GM12878 (cell line): ENCODE measurements at regions not wholly inside any gene's neighbourhood (a gene's known extent, or its start where the extent isn't known, plus 50 kb on each side); places are given as distances from the start of the nearest gene placed in this dataset.

Experiments
- ATAC-seq: fragments of 200-7000 bp; cut with Tn5 transposase; 3 replicates; pipeline ENCODE4 v1.9.1; 2020; ENCODE audit warnings: mild to moderate bottlenecking, moderate library complexity
- BruUV-seq: library from RNA; stranded (reverse); fragments of 400-500 nt; replicated peaks from 2 replicates; lab custom pipeline; 2021; lab: Mats Ljungman, UMichigan
- CTCF ChIA-PET: fragments of 300-600 bp; sonication (Branson Sonifier 250); formaldehyde crosslinking; extraction: SDS; loops from one replicate; lab custom pipeline; 2021; ENCODE audit warnings: inconsistent platforms; lab: Yijun Ruan, JAX
- POLR2A ChIA-PET: fragments of 350-600 bp; formaldehyde crosslinking; extraction: SDS; loops from one replicate; lab custom pipeline; 2021; ENCODE audit warnings: inconsistent platforms; lab: Charles Lee
- RAD21 ChIA-PET: fragments of 300-600 bp; sonication (Branson Sonifier 250); formaldehyde crosslinking; loops from one replicate; lab custom pipeline; 2023; ENCODE audit warnings: antibody characterized with exemption; ENCODE audit not compliant: unreplicated experiment; lab: Charles Lee
- SMC1A ChIA-PET: fragments of 300-600 bp; sonication (Branson Sonifier 250); formaldehyde crosslinking; loops from one replicate; lab custom pipeline; 2023; ENCODE audit not compliant: unreplicated experiment, uncharacterized antibody; lab: Charles Lee
- DNase-seq: peaks from one replicate; pipeline ENCODE4 v3.0.0-alpha.2; 2011; ENCODE audit warnings: low read depth, low spot score
- FAIRE-seq: peaks from 3 replicates; lab custom pipeline; 2011; peaks lifted over from hg19 to GRCh38; lab: Jason Lieb, UNC
- H2AFZ ChIP-seq: 2 replicates; pipeline ENCODE4 v1.6.0; 2011; ENCODE audit warnings: low read depth, low read length, control low read depth; ENCODE audit not compliant: control insufficient read depth
- H3K27ac ChIP-seq: 2 replicates; pipeline ENCODE4 v1.5.1; 2011; ENCODE audit warnings: control low read depth; ENCODE audit not compliant: control insufficient read depth, insufficient read depth
- H3K27me3 ChIP-seq, 2 experiments: replicated peaks in 1 of 2; 2 replicates each; pipeline versions ENCODE4 v1.6.0 to v1.6.1; 2011; ENCODE audit warnings: low read length in 1 of 2; ENCODE audit not compliant: control insufficient read depth in 2 of 2, insufficient read depth in 2 of 2
- H3K36me3 ChIP-seq, 2 experiments: 2 replicates each; pipeline ENCODE4 v1.5.1; 2011; ENCODE audit warnings: low read length in 1 of 2; ENCODE audit not compliant: control insufficient read depth in 2 of 2, insufficient read depth in 2 of 2
- H3K4me1 ChIP-seq: 2 replicates; pipeline ENCODE4 v1.6.1; 2011; ENCODE audit warnings: mild to moderate bottlenecking, low read length, moderate library complexity, mixed read lengths; ENCODE audit not compliant: control insufficient read depth, insufficient read depth
- H3K4me2 ChIP-seq: 2 replicates; pipeline ENCODE4 v1.6.0; 2011; ENCODE audit warnings: control low read depth; ENCODE audit not compliant: control insufficient read depth, insufficient read depth
- H3K4me3 ChIP-seq: fragments of 200-600 bp; sonication (generic); 2 replicates; pipeline ENCODE4 v1.5.1; 2016
- H3K79me2 ChIP-seq: 2 replicates; pipeline ENCODE4 v1.6.0; 2011; ENCODE audit warnings: low read length; ENCODE audit not compliant: control insufficient read depth, insufficient read depth
- H3K9ac ChIP-seq: 2 replicates; pipeline ENCODE4 v1.8.0; 2011; ENCODE audit warnings: low read length, control low read depth, mixed read lengths; ENCODE audit not compliant: control insufficient read depth, insufficient read depth
- H3K9me3 ChIP-seq: replicated peaks from 3 replicates; pipeline ENCODE4 v1.5.1; 2011; ENCODE audit warnings: mild to moderate bottlenecking, low read length; ENCODE audit not compliant: control insufficient read depth, insufficient read depth
- H4K20me1 ChIP-seq: 2 replicates; pipeline ENCODE4 v1.6.0; 2011; ENCODE audit not compliant: control insufficient read depth, insufficient read depth
- EED ChIP-seq: sonication (generic); IDR thresholded peaks from 2 replicates; pipeline ENCODE4 v1.6.1; 2016; ENCODE audit warnings: antibody characterized with exemption, low read depth
- ETV6 ChIP-seq, 2 experiments: fragments of 450-650 bp in 1 of 2; IDR thresholded peaks in 1 of 2; conservative IDR thresholded peaks in 1 of 2; 2 replicates each; pipeline ENCODE4 v1.6.1; 2014; ENCODE audit warnings: antibody characterized with exemption in 1 of 2, borderline replicate concordance in 1 of 2, low read depth in 1 of 2, mild to moderate bottlenecking in 1 of 2, moderate library complexity in 1 of 2
- HDAC2 ChIP-seq: fragments of 200-600 bp; sonication (generic); IDR thresholded peaks from 2 replicates; pipeline ENCODE4 v1.6.1; 2017
- IRF4 ChIP-seq: IDR thresholded peaks from 2 replicates; pipeline ENCODE4 v1.6.1; 2011; ENCODE audit warnings: low read depth, low read length
- POLR2A ChIP-seq: IDR thresholded peaks from 2 replicates; pipeline ENCODE4 v1.6.1; 2011; ENCODE audit warnings: low read depth, mild to moderate bottlenecking, low read length
- RAD21 ChIP-seq: IDR thresholded peaks from 2 replicates; pipeline ENCODE4 v1.6.1; 2011; ENCODE audit warnings: mild to moderate bottlenecking, low read depth, low read length, moderate library complexity; ENCODE audit not compliant: insufficient read depth
- SMAD5 ChIP-seq: IDR thresholded peaks from 2 replicates; pipeline ENCODE4 v1.6.1; 2016; ENCODE audit warnings: antibody characterized with exemption, low read depth
- SUPT20H ChIP-seq: IDR thresholded peaks from 2 replicates; pipeline ENCODE4 v1.6.1; 2011; ENCODE audit warnings: low read depth, mild to moderate bottlenecking, low read length, moderate library complexity, borderline replicate concordance; ENCODE audit not compliant: control insufficient read depth
- ZBED1 ChIP-seq: IDR thresholded peaks from 2 replicates; pipeline ENCODE4 v1.6.1; 2016; ENCODE audit warnings: borderline replicate concordance
- WGBS: methylation state at CpG from one replicate; pipeline ENCODE4 v1.1.6; 2016; ENCODE audit warnings: low lambda C conversion rate; ENCODE audit not compliant: insufficient replicate concordance, insufficient coverage; ENCODE audit errors: missing lambda C conversion rate; 5-methylcytosine and 5-hydroxymethylcytosine counted together
- in situ Hi-C: fragments of 300-500 bp; cut with MboI; formaldehyde crosslinking; loops from 9 replicates; pipeline ENCODE4 v1.14.3; 2018; ENCODE audit warnings: mixed read lengths
- intact Hi-C: fragments of 100-400 bp; cut with micrococcal nuclease; formaldehyde crosslinking; loops from one replicate; pipeline ENCODE4 v1.14.2; 2022; ENCODE audit not compliant: unreplicated experiment
- TF ChIP-seq, protein P1 (sequence below): IDR thresholded peaks from 2 replicates; pipeline ENCODE4 v1.6.1; 2012; ENCODE audit warnings: improper control_type of control experiment, low read depth, low read length; ENCODE audit not compliant: insufficient replicate concordance
- TF ChIP-seq, protein P2 (sequence below): fragments of 450-650 bp; IDR thresholded peaks from 2 replicates; pipeline ENCODE4 v1.6.1; 2016; ENCODE audit warnings: mild to moderate bottlenecking, moderate library complexity, borderline replicate concordance
- TF ChIP-seq, protein P3 (sequence below): IDR thresholded peaks from 2 replicates; pipeline ENCODE4 v1.6.1; 2011; ENCODE audit warnings: borderline replicate concordance, low read depth, mild to moderate bottlenecking, moderate library complexity, mixed read lengths, low read length; ENCODE audit not compliant: insufficient read depth; ENCODE audit errors: extremely low read length

DNA sequence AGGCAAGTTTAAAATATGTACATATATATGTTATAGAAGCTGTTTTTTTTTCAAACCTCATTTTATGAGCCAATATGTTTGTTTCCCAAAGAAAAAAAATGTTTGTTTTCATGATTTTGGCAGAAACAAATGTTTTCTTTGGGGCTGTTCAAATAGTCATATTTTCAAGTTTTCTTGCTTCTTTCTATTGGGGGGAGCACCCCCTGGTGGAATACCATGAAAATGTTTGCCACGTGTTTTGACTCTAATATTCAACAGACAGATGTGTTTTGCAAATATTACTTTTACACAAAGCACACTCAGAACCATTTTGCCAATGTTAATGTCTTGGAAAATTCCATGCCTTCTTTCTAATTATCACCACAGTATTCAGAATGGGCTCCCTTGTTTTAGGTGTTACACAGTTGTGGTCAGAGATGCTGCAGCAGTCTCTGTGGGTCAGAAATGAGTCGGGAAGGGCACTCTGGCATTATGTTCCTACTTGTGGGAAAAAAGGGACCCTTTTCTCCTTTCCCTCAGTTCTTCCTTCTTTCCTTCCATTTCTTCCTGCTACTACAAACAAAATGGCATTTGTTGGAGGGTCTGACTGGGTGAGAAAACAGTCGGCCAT lies 817.0 kb downstream of the TUSC7 start (continued):
- no peak for TF ChIP-seq SUPT20H
- TF ChIP-seq, protein P1, sequence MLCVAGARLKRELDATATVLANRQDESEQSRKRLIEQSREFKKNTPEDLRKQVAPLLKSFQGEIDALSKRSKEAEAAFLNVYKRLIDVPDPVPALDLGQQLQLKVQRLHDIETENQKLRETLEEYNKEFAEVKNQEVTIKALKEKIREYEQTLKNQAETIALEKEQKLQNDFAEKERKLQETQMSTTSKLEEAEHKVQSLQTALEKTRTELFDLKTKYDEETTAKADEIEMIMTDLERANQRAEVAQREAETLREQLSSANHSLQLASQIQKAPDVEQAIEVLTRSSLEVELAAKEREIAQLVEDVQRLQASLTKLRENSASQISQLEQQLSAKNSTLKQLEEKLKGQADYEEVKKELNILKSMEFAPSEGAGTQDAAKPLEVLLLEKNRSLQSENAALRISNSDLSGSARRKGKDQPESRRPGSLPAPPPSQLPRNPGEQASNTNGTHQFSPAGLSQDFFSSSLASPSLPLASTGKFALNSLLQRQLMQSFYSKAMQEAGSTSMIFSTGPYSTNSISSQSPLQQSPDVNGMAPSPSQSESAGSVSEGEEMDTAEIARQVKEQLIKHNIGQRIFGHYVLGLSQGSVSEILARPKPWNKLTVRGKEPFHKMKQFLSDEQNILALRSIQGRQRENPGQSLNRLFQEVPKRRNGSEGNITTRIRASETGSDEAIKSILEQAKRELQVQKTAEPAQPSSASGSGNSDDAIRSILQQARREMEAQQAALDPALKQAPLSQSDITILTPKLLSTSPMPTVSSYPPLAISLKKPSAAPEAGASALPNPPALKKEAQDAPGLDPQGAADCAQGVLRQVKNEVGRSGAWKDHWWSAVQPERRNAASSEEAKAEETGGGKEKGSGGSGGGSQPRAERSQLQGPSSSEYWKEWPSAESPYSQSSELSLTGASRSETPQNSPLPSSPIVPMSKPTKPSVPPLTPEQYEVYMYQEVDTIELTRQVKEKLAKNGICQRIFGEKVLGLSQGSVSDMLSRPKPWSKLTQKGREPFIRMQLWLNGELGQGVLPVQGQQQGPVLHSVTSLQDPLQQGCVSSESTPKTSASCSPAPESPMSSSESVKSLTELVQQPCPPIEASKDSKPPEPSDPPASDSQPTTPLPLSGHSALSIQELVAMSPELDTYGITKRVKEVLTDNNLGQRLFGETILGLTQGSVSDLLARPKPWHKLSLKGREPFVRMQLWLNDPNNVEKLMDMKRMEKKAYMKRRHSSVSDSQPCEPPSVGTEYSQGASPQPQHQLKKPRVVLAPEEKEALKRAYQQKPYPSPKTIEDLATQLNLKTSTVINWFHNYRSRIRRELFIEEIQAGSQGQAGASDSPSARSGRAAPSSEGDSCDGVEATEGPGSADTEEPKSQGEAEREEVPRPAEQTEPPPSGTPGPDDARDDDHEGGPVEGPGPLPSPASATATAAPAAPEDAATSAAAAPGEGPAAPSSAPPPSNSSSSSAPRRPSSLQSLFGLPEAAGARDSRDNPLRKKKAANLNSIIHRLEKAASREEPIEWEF = no peak
- peak; percentile 84 for TF ChIP-seq RAD21
- TF ChIP-seq IRF4 = no peak
- TF ChIP-seq ZBED1 = no peak
- TF ChIP-seq, all 136 proteins: peak for 5

DNA sequence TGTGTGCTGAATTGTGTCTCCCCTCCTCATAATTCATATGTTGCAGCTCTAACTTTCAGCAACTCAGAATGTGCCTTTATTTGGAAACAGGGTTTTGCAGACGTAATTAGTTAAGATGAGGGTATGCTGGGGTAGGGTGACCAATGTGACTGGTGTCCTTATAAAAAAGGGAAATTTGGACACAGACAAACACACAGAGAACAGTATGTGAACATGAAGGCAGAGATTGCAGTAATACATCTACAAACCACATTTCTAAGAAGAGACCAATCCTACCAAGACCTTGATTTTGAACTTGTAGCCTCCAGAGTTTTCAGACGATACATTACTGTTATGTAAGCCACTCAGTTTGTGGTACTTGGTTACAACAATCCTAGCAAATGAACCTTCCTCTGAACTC lies 817.8 kb downstream of the TUSC7 start:
- Histone ChIP-seq H3K27me3 (no peaks in the 10 kb centered on the region), H3K36me3 (no peaks in the 10 kb centered on the region), H3K9me3 (no peaks in the 10 kb centered on the region), H3K27ac (no peak overlapping the region), H3K9ac (no peak overlapping the region), H3K4me3 (no peak overlapping the region), H4K20me1 (no peaks in the 10 kb centered on the region), H2AFZ (no peak overlapping the region), H3K4me1 (no peaks in the 10 kb centered on the region), H3K79me2 (no peaks in the 10 kb centered on the region), H3K4me2 (no peak overlapping the region)
- no peak for ATAC-seq
- ChIA-PET SMC1A (interaction anchor here (3.7 to 7.7 kb wide), 4 partner anchors 18 to 120 kb away, joined by 26 to 187 read pairs (median 48); no protein-coding TSS in a partner anchor), RAD21 (no interaction called here), POLR2A (no interaction called here), CTCF (interaction anchor here (0.8 to 6.4 kb wide), 7 partner anchors 38 to 756 kb away, joined by 3 to 177 read pairs (median 14); no protein-coding TSS in a partner anchor)
- BruUV-seq = no TSS peak
- 59% methylated on average over 2 of the region's 2 CpGs for WGBS
- intact Hi-C loops (loop anchor here (2.0 kb wide), 1 partner anchor 509 kb away; no protein-coding TSS in a partner anchor), in situ Hi-C loops (loop anchor here (10.0 kb wide), 2 partner anchors 513 to 753 kb away; no protein-coding TSS in a partner anchor)
- no peak for DNase-seq
- FAIRE-seq = no peak
- TF ChIP-seq ETV6 (conservative IDR thresholded peaks at IDR 0.05 in 1 of 2, IDR thresholded peaks at IDR 0.05 in 1 of 2; ENCODE audit: borderline replicate concordance in 1 of 2, low read depth in 1 of 2) (no peak), EED (no peak), POLR2A (no peak), SMAD5 (no peak), HDAC2 (no peak)
- TF ChIP-seq, protein P2, sequence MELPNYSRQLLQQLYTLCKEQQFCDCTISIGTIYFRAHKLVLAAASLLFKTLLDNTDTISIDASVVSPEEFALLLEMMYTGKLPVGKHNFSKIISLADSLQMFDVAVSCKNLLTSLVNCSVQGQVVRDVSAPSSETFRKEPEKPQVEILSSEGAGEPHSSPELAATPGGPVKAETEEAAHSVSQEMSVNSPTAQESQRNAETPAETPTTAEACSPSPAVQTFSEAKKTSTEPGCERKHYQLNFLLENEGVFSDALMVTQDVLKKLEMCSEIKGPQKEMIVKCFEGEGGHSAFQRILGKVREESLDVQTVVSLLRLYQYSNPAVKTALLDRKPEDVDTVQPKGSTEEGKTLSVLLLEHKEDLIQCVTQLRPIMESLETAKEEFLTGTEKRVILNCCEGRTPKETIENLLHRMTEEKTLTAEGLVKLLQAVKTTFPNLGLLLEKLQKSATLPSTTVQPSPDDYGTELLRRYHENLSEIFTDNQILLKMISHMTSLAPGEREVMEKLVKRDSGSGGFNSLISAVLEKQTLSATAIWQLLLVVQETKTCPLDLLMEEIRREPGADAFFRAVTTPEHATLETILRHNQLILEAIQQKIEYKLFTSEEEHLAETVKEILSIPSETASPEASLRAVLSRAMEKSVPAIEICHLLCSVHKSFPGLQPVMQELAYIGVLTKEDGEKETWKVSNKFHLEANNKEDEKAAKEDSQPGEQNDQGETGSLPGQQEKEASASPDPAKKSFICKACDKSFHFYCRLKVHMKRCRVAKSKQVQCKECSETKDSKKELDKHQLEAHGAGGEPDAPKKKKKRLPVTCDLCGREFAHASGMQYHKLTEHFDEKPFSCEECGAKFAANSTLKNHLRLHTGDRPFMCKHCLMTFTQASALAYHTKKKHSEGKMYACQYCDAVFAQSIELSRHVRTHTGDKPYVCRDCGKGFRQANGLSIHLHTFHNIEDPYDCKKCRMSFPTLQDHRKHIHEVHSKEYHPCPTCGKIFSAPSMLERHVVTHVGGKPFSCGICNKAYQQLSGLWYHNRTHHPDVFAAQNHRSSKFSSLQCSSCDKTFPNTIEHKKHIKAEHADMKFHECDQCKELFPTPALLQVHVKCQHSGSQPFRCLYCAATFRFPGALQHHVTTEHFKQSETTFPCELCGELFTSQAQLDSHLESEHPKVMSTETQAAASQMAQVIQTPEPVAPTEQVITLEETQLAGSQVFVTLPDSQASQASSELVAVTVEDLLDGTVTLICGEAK = no peak
- TF ChIP-seq, protein P3, sequence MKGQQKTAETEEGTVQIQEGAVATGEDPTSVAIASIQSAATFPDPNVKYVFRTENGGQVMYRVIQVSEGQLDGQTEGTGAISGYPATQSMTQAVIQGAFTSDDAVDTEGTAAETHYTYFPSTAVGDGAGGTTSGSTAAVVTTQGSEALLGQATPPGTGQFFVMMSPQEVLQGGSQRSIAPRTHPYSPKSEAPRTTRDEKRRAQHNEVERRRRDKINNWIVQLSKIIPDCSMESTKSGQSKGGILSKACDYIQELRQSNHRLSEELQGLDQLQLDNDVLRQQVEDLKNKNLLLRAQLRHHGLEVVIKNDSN = no peak
